ENCODE measurements at regions not wholly inside any gene's neighbourhood (a gene's known extent, or its start where the extent isn't known, plus 50 kb on each side); places are given as distances from the start of the nearest gene placed in this dataset.

DNA sequence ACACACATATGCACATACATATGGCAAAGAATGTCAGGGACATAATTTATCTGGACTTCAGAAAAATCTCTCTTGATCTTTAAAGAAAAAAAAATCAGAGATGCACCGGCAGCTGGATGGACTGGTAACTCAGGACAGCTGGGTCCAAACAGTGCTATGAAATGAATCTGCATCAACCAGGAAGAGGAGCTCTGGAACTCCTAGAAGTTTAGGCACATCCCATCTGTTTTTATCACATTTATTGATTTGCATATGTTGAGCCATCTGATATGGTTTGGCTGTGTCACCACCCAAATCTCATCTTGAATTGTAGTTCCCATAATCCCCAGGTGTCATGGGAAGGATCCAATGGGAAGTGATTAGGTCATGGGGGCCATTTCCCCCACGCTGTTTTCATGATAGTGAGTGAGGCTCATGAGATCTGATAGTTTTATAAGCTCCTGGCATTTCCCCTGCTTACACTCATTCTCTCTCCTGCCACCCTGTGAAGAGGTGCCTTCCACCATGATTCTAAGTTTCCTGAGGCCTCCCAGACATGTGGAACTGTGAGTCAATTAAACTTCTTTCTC is 87.7 kb upstream of the AKIP1 start:
- DNase-seq (ENCODE audit: low spot score) = no peak
- TF ChIP-seq, protein P1, sequence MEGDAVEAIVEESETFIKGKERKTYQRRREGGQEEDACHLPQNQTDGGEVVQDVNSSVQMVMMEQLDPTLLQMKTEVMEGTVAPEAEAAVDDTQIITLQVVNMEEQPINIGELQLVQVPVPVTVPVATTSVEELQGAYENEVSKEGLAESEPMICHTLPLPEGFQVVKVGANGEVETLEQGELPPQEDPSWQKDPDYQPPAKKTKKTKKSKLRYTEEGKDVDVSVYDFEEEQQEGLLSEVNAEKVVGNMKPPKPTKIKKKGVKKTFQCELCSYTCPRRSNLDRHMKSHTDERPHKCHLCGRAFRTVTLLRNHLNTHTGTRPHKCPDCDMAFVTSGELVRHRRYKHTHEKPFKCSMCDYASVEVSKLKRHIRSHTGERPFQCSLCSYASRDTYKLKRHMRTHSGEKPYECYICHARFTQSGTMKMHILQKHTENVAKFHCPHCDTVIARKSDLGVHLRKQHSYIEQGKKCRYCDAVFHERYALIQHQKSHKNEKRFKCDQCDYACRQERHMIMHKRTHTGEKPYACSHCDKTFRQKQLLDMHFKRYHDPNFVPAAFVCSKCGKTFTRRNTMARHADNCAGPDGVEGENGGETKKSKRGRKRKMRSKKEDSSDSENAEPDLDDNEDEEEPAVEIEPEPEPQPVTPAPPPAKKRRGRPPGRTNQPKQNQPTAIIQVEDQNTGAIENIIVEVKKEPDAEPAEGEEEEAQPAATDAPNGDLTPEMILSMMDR (IDR thresholded peaks at IDR 0.05; ENCODE audit: extremely low read depth, missing control alignments) = no peak

DNA sequence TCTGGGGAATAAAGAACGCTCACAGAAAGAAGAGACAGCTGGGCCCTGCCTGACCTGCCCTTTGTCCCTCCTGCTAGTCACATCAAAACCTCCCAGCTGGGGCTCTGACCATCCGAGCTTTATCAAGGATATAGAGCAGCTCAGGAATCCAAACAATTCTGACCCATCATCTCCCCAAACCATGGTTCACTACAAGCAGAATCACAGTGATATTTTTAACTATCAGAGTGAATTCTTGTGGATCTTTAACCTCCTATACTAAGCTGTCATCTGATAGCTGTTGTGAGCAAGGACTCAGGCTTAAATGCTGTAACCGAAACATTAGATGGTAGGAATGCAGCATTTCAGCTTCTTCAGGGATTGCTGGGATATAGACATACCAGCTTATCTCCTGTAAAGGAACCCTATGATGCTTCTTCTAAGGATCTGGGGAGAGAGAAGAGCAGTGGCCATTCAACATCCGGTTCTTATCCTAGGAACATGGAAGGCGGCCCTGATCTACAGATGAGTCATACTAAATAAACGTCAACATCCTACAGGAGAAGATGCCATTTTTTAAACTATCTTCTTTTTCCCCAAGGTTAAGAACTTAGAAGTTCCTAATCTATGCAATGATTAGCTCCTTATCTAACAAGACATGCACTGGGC is 84.7 kb upstream of the AKIP1 start:
- TF ChIP-seq, protein P1 (IDR thresholded peaks at IDR 0.05; ENCODE audit: extremely low read depth, missing control alignments) = no peak
- DNase-seq (ENCODE audit: low spot score) = no peak

DNA sequence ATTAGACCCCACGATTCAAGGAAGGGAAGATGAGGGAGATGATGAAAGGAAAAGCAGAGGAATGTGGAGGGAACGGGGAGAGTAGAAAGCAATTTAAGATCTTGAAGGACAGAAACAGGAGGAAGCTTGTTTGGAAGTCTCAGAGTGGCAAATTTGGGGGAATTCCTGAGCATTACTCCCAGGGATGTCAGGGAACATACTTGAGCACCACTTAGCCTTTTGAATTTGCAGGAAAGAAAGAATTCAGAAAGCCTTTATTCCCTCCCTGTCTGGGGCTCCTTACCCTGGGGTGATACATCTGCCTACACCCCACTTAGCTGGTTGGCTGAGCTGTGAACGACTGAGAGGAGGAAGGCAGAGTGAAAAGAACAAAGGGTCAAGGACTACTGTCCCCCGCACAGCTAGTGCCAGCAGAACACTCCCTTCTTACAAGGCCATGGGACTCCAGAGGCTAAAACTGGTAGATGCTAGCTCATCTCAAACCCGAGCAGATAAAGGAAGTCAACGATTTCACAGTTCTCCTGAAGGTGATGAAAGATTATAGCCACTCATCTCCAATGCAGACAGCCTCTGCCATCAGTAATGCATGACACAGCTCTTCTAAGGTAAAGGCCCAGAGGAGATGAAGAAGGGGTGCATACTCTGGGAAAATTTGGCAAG is 84.0 kb upstream of the AKIP1 start:
- TF ChIP-seq, protein P1 (IDR thresholded peaks at IDR 0.05; ENCODE audit: extremely low read depth, missing control alignments) = no peak
- DNase-seq (ENCODE audit: low spot score) = no peak

DNA sequence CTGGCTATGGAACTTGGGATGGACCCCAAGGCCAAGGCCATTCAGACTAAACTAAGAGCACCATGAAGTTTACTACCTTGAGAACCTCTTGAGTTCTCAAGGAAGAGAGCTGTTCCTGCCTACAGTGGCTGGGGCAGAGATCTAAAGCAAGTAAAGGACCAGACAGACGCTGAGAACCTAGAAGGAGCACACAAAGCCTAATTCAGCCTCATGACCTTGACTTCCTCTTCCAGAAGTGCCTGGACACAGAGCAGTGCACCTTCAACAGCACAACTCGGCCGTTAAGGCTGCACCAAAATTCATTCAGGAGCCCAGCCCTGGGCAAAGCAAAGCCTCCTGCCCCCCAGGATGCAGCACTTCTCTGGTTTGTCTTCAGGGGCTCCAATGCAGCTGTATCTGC is 82.9 kb upstream of the AKIP1 start:
- TF ChIP-seq, protein P1 (IDR thresholded peaks at IDR 0.05; ENCODE audit: extremely low read depth, missing control alignments) = no peak
- no peak for DNase-seq (ENCODE audit: low spot score)

DNA sequence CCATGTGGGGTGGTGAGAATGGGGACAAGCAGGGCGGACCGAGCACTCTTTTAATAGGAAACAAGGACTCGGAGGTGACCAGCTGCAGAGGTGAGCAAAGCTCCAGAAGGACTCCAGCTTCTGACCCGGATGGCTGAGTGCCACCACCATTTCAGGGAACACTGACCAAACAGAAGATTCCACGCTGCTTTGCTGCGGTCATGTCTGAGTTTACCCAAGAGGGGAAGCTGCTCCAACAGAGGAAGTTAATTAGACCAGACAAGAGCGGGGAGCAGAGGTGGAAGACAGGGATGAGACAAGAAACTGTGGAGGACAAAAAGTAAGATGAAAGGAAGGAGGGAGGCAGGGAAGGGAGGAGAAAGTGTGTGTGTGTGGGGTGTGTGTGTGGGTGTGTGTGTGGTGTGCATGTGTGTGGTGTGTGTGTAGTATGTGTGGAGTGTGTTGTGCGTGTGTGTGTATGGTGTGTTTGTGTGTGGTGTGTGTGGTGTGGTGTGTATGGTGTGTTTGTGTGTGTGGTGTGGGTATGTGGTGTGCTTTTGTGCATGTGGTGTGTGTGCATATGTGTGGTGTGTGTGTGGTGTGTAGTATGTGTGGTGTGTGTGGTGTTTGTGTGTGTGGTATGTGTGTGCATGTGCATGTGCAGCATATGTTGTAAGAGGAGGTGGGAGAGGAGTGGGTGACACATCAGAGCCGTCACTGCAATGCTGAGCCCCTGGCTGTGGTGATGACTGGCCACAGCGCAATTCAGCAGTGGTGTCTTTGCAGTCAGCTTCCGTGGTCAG is 82.2 kb upstream of the AKIP1 start:
- TF ChIP-seq, protein P1 (IDR thresholded peaks at IDR 0.05; ENCODE audit: extremely low read depth, missing control alignments) = no peak
- DNase-seq (ENCODE audit: low spot score) = no peak

DNA sequence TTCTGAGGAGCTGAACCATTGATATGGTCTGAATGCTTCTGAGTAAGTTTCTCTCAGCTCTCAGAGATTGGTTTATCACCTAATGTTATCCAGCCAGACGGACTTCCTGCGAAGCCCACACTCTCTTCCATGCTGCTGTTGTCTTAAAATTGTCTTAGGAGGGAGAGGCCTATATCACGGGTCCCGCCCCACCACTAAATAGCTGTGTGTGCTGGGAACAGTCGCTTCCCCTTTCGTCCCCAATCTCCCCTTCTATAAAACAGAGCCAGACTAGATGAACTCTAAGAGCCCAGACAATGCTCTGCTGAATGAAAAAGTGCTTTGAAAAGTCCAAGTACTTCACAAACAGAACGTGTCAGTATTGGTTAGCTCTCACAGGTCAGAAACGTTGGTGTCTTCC is 81.4 kb upstream of the AKIP1 start:
- TF ChIP-seq, protein P1 (IDR thresholded peaks at IDR 0.05; ENCODE audit: extremely low read depth, missing control alignments) = no peak
- no peak for DNase-seq (ENCODE audit: low spot score)

DNA sequence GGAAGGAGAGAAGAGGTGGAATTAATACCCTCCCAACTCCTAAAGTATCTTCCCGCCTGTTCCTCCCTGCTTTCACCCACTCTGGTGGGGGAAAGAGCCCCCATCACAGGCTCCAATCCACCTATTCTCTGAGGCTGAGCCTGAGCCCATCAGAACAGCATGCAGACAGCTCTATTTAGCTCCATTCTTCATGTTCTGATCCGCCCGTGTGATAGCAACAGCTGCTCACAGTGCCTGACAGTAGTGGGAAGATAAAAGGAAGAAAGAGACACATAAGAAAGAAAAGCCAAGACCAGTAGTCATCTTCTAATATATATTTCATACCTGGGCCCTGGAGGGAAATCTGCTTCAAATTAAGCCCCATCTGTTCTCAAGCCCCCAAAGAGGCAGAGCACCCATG is 80.3 kb upstream of the AKIP1 start:
- TF ChIP-seq, protein P1 (IDR thresholded peaks at IDR 0.05; ENCODE audit: extremely low read depth, missing control alignments) = no peak
- DNase-seq (ENCODE audit: low spot score) = no peak
